ENCODE measurements at regions not wholly inside any gene's neighbourhood (a gene's known extent, or its start where the extent isn't known, plus 50 kb on each side); places are given as distances from the start of the nearest gene placed in this dataset.
"Not testable (repeated sequence)": the region's sequence is repeated elsewhere in the genome, so short reads cannot be mapped to it uniquely, and the experiment has no call there.

GRCh38 chr10:60535427-60535826, 145.8 kb upstream of the ANK3 start:
- H3K36me3 Mint-ChIP-seq: peaks cover 7% of the 10 kb centered on the region
- DNase-seq (ENCODE audit: low spot score in 2 of 2) (no peak), ATAC-seq (no peak)
- H3K4me3 Mint-ChIP-seq: peak overlapping the region; percentile 19
- H3K27ac Mint-ChIP-seq: no peak overlapping the region
- H3K9me3 Mint-ChIP-seq: no peaks in the 10 kb centered on the region
- peaks cover 31% of the 10 kb centered on the region for H3K4me1 Mint-ChIP-seq

DNA sequence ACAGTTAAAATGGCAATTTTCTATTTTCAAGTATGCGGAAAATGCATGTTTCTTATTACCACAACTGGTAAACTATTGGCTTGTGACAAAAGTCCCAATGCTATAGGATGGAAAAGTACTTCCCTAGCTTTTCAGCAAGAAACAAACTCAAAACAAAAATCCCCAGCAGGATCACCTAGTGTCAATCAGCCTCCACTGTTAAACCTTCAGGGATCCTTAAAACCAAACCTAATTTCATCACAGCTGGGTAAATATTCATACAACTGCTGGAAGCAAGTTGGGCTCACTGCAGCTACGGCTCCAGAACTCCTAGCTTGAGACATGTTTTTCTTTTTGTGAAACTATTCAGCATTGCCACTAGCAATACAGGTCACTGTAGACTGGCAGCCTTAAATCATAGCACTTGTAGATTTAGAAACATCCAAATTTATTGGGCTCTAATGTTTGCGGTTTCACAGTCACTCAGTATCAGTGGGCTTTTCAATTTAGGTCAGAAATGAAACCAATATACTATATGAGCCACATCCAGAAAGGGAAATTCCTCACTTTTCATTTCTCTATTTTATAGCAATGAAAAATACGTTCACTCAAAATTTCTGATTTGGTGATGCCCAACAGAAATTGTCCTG, 145.2 kb upstream of the ANK3 start:
- H3K27ac Mint-ChIP-seq: no peak overlapping the region
- H3K4me1 Mint-ChIP-seq: peaks cover 26% of the 10 kb centered on the region
- DNase-seq (ENCODE audit: low spot score in 2 of 2) (no peak), ATAC-seq (peak; percentile 71)
- peaks cover 9% of the 10 kb centered on the region for H3K36me3 Mint-ChIP-seq
- H3K9me3 Mint-ChIP-seq: no peaks in the 10 kb centered on the region
- H3K4me3 Mint-ChIP-seq: peak overlapping the region; percentile 19

DNA sequence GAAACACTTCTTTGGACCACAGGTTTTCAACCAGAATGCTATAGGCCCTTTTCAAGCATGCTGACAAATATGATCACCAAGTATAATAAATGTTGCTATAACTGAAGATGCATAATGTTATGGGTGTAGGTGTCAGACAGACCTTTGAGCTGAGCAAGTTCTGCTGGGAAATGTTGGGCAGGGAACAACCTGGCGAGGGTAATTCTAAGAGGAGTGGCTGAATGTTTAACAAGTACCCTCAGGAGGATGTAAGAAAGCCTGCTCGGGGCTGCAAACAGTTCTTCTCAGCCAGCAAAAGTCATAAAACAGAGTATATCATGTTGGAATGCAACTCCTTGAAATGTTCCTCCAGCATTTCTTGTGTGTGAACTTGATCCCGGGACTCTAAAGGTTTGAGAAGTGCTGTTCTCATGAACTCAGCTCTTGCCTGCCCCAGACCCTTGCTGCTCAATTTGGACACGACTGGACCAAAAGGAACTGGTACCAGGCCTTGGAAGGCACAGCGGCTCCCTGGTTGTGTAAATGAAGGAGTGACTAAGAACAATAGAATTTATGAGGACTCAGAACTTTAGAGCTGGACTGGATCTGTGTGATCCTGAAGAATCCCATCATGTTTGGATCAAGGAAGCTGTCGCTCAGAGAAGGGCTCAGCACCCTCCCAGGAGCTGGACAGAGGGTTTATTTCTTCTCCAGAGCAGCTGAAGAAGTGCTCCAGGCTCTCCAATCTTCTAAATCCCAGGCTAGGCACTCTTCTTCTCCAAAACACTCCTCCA, 143.2 kb upstream of the ANK3 start:
- ATAC-seq (no peak), DNase-seq (ENCODE audit: low spot score in 2 of 2) (no peak)
- H3K36me3 Mint-ChIP-seq: peaks cover 9% of the 10 kb centered on the region
- H3K4me1 Mint-ChIP-seq: peaks cover 9% of the 10 kb centered on the region
- no peaks in the 10 kb centered on the region for H3K9me3 Mint-ChIP-seq
- H3K4me3 Mint-ChIP-seq: no peak overlapping the region
- no peak overlapping the region for H3K27ac Mint-ChIP-seq

DNA sequence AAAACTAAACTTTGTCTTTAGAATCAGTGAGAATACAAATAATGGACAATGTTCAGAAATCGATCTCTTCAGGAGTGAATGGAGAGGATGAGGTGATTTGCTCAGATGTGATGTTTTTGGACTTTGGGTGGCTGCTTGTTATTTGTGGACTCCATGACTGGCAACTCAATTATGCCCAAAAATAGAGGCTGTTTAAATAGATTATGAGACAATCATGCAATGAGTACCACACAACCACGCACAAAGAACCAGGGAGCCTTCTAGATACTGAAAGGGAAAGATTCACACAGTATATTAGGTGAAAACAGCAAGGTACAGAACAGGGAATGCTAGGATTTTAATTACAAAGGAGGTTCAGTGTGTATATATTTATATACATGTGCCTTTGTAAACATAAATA, 141.3 kb upstream of the ANK3 start:
- Mint-ChIP-seq H3K9me3 (no peaks in the 10 kb centered on the region), H3K27ac (no peak overlapping the region), H3K4me1 (no peaks in the 10 kb centered on the region), H3K36me3 (peaks cover 9% of the 10 kb centered on the region), H3K4me3 (no peak overlapping the region)
- ATAC-seq (no peak), DNase-seq (ENCODE audit: low spot score in 2 of 2) (no peak)

DNA sequence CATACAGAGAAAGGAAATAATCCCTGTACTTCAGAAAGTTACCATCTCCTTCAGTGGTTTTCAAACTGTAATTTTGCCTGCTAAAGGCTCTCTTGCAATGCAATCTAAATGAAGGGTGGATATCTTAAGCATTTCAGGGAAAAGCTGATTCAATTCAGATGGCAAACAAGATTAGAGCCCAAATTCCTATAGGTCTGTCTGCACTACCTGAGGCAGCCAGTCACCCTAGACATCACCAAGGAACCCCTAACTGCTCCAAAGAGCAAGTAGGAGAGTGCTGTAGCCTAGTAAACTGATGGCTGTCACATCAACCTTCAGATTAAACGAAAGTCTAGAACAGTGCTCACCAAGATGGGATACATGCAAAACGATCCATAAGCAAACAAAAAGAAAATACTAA, 138.0 kb upstream of the ANK3 start:
- no peak for ATAC-seq
- peaks cover 7% of the 10 kb centered on the region for H3K9me3 Mint-ChIP-seq
- no peak overlapping the region for H3K4me3 Mint-ChIP-seq

DNA sequence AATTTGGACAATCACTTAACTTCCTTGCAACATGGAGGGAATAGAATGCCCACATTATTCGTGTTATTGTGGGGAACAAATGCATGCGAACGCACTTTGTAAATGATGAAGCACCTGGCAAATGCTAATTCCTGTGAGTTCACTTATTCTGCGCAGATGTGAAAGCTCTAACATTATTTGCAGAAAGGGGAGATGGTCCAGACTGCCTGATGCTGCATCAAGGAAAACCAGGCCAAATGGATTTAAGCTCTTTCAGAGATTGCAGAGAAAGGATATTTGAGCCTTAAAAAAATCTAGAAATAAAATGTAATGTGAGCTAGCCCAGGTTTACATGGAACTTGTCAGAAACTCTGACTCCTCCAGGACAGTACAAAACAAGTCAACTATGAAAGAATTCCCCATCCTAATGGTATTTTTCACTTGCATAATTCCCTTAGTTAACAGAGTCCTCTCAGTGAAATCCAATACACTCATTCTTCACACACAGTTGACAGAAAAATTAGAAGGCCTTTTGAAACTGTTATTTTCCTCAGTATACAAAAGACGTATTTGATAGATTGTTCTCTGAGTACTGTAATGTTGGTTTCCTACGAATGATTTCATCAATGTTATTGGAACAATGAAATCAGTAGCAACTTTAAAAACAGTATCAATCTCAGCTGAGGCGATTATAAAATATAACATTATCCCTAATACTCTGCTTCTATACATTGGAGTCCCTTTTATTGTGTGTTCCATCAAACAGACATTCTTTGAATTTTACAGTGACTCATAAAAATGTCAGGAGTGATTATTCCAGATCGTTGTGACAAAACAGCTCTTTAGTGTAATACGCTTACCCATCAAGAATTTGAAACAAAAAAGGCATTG, 136.3 kb upstream of the ANK3 start:
- H3K36me3 Mint-ChIP-seq: peaks cover 7% of the 10 kb centered on the region
- H3K4me1 Mint-ChIP-seq: peaks cover 11% of the 10 kb centered on the region
- peaks cover 7% of the 10 kb centered on the region for H3K9me3 Mint-ChIP-seq
- ATAC-seq (no peak), DNase-seq (ENCODE audit: low spot score in 2 of 2) (no peak)
- no peak overlapping the region for H3K27ac Mint-ChIP-seq
- no peak overlapping the region for H3K4me3 Mint-ChIP-seq

More for the DNA sequence above, 138.0 kb upstream of the ANK3 start:
- peaks cover 9% of the 10 kb centered on the region for H3K36me3 Mint-ChIP-seq
- peaks cover 11% of the 10 kb centered on the region for H3K4me1 Mint-ChIP-seq
- DNase-seq (ENCODE audit: low spot score in 2 of 2): no peak
- H3K27ac Mint-ChIP-seq: no peak overlapping the region

- Mint-ChIP-seq H3K9me3 (peaks cover 7% of the 10 kb centered on the region), H3K4me1 (peaks cover 11% of the 10 kb centered on the region), H3K4me3 (no peak overlapping the region), H3K27ac (no peak overlapping the region), H3K36me3 (no peaks in the 10 kb centered on the region)
- ATAC-seq: peak; percentile 90
- no peak for DNase-seq (ENCODE audit: low spot score in 2 of 2)
Observed at GRCh38 chr10:60524541-60524940, 134.9 kb upstream of the ANK3 start.

DNA sequence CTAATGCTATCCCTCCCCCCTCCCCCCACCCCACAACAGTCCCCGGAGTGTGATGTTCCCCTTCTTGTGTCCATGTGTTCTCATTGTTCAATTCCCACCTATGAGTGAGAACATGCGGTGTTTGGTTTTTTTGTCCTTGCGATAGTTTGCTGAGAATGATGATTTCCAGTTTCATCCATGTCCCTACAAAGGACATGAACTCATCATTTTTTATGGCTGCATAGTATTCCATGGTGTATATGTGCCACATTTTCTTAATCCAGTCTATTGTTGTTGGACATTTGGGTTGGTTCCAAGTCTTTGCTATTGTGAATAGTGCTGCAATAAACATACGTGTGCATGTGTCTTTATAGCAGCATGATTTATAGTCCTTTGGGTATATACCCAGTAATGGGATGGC, 133.7 kb upstream of the ANK3 start:
- H3K9me3 Mint-ChIP-seq; H3K4me3 Mint-ChIP-seq; DNase-seq (ENCODE audit: low spot score in 2 of 2); H3K27ac Mint-ChIP-seq; H3K36me3 Mint-ChIP-seq; ATAC-seq: not testable (repeated sequence)
- H3K4me1 Mint-ChIP-seq: peaks cover 11% of the 10 kb centered on the region

GRCh38 chr10:60522617-60523016, 132.9 kb upstream of the ANK3 start:
- ATAC-seq (no peak), DNase-seq (ENCODE audit: low spot score in 2 of 2) (no peak)
- Mint-ChIP-seq H3K9me3 (peaks cover 7% of the 10 kb centered on the region), H3K4me3 (no peak overlapping the region), H3K4me1 (peaks cover 11% of the 10 kb centered on the region), H3K27ac (no peak overlapping the region), H3K36me3 (no peaks in the 10 kb centered on the region)

DNA sequence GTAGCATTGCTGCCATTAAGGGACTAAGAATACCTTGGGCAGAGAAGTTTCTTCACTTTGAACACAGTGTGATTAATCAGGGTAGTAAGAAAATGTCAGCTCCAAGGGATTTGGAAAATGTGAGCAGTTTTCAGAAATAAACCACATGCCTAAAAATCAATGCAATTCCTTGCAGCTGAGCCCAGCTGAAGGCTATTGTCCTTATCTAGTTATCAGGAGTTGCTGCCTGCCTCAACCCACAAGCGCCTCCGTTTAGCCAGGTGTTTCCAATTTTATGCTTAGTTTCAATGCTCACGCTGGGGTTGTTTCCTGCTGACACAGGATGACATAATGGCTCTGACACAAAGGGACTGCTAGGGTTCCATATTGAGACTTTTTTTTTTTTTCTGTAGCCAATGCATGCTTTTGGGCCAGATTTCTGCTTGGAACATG, 132.3 kb upstream of the ANK3 start:
- no peak for ATAC-seq

GRCh38 chr10:60518745-60519144, 129.1 kb upstream of the ANK3 start:
- H3K4me1 Mint-ChIP-seq: peaks cover 5% of the 10 kb centered on the region

More for the DNA sequence above, 132.3 kb upstream of the ANK3 start:
- Mint-ChIP-seq H3K4me1 (peaks cover 11% of the 10 kb centered on the region), H3K27ac (no peak overlapping the region), H3K4me3 (no peak overlapping the region), H3K9me3 (peaks cover 7% of the 10 kb centered on the region), H3K36me3 (no peaks in the 10 kb centered on the region)
- no peak for DNase-seq (ENCODE audit: low spot score in 2 of 2)

GRCh38 chr10:60517805-60518204, 128.1 kb upstream of the ANK3 start:
- H3K4me1 Mint-ChIP-seq: peaks cover 9% of the 10 kb centered on the region
- no peak for DNase-seq (ENCODE audit: low spot score in 2 of 2)
- no peak for ATAC-seq
- no peak overlapping the region for H3K4me3 Mint-ChIP-seq
- no peaks in the 10 kb centered on the region for H3K9me3 Mint-ChIP-seq
- H3K27ac Mint-ChIP-seq: no peak overlapping the region
- H3K36me3 Mint-ChIP-seq: no peaks in the 10 kb centered on the region

More at GRCh38 chr10:60518745-60519144, 129.1 kb upstream of the ANK3 start:
- peaks cover 2% of the 10 kb centered on the region for H3K9me3 Mint-ChIP-seq
- H3K4me3 Mint-ChIP-seq: no peak overlapping the region
- DNase-seq (ENCODE audit: low spot score in 2 of 2): no peak
- no peak overlapping the region for H3K27ac Mint-ChIP-seq
- no peaks in the 10 kb centered on the region for H3K36me3 Mint-ChIP-seq
- no peak for ATAC-seq

GRCh38 chr10:60513281-60513680, 123.6 kb upstream of the ANK3 start:
- no peak for ATAC-seq
- Mint-ChIP-seq H3K4me1 (peaks cover 9% of the 10 kb centered on the region), H3K4me3 (no peak overlapping the region), H3K36me3 (no peaks in the 10 kb centered on the region), H3K9me3 (no peaks in the 10 kb centered on the region), H3K27ac (no peak overlapping the region)
- DNase-seq (ENCODE audit: low spot score in 2 of 2): no peak

- DNase-seq (ENCODE audit: low spot score in 2 of 2) (no peak), ATAC-seq (no peak)
- Mint-ChIP-seq H3K9me3 (no peaks in the 10 kb centered on the region), H3K27ac (no peak overlapping the region), H3K36me3 (no peaks in the 10 kb centered on the region), H3K4me3 (no peak overlapping the region), H3K4me1 (peaks cover 9% of the 10 kb centered on the region)
Observed at GRCh38 chr10:60511477-60512229, 122.0 kb upstream of the ANK3 start.

GRCh38 chr10:60508831-60509230, 119.2 kb upstream of the ANK3 start:
- ATAC-seq (no peak), DNase-seq (ENCODE audit: low spot score in 2 of 2) (no peak)
- no peaks in the 10 kb centered on the region for H3K36me3 Mint-ChIP-seq

More at GRCh38 chr10:60508831-60509230, 119.2 kb upstream of the ANK3 start:
- no peak overlapping the region for H3K27ac Mint-ChIP-seq
- no peak overlapping the region for H3K4me3 Mint-ChIP-seq
- H3K4me1 Mint-ChIP-seq: peaks cover 7% of the 10 kb centered on the region
- no peaks in the 10 kb centered on the region for H3K9me3 Mint-ChIP-seq

All from stimulated activated effector memory CD8-positive, alpha-beta T cell treated with anti-CD3 and anti-CD28 coated beads, Interleukin-12 subunit alpha, Interleukin-12 subunit beta, amount 100 ng/mL, for 72 hours (primary cell).